Keratinocyte (primary cell): ENCODE measurements at regions not wholly inside any gene's neighbourhood (a gene's known extent, or its start where the extent isn't known, plus 50 kb on each side); places are given as distances from the start of the nearest gene placed in this dataset.

Experiments
- DNase-seq: peaks from one replicate; pipeline ENCODE4 v3.0.0-alpha.2; 2011; ENCODE audit warnings: low read depth, missing footprints, low spot score
- FAIRE-seq: peaks from 2 replicates; lab custom pipeline; 2011; peaks lifted over from hg19 to GRCh38; lab: Jason Lieb, UNC
- H2AFZ ChIP-seq: 2 replicates; pipeline ENCODE4 v1.6.0; 2012; ENCODE audit warnings: low read length, control low read depth, inconsistent platforms; ENCODE audit not compliant: control insufficient read depth
- H3K27ac ChIP-seq: 2 replicates; pipeline ENCODE4 v1.5.1; 2011; ENCODE audit warnings: low read length; ENCODE audit not compliant: control insufficient read depth, insufficient read depth
- H3K27me3 ChIP-seq: 3 replicates; pipeline ENCODE4 v1.6.0; 2011; ENCODE audit warnings: low read length; ENCODE audit not compliant: control insufficient read depth, insufficient read depth; ENCODE audit errors: extremely low read depth
- H3K36me3 ChIP-seq, 2 experiments: 2 replicates in 1 of 2; 3 replicates in 1 of 2; pipeline ENCODE4 v1.5.1; 2011; ENCODE audit warnings: low read length in 2 of 2, mild to moderate bottlenecking in 1 of 2; ENCODE audit not compliant: control insufficient read depth in 2 of 2, insufficient read depth in 2 of 2; ENCODE audit errors: extremely low read depth in 1 of 2
- H3K4me1 ChIP-seq: 3 replicates; pipeline ENCODE4 v1.5.1; 2011; ENCODE audit warnings: low read length; ENCODE audit not compliant: control insufficient read depth, insufficient read depth; ENCODE audit errors: extremely low read depth
- H3K4me2 ChIP-seq: 3 replicates; pipeline ENCODE4 v1.6.0; 2011; ENCODE audit warnings: low read depth, low read length; ENCODE audit not compliant: control insufficient read depth, insufficient read depth; ENCODE audit errors: extremely low read depth
- H3K4me3 ChIP-seq, 3 experiments: fragments of 200-600 bp in 1 of 3; sonication (generic) in 1 of 3; 2 replicates in 2 of 3; 3 replicates in 1 of 3; pipeline ENCODE4 v1.5.1; 2011 to 2016; ENCODE audit warnings: low read length in 3 of 3, mild to moderate bottlenecking in 3 of 3, control low read depth in 2 of 3, inconsistent platforms in 1 of 3, low read depth in 1 of 3, mixed read lengths in 1 of 3, mixed run types in 1 of 3, moderate library complexity in 1 of 3; ENCODE audit not compliant: control insufficient read depth in 2 of 3, insufficient read depth in 2 of 3; ENCODE audit errors: extremely low read depth in 1 of 3
- H3K79me2 ChIP-seq: 2 replicates; pipeline ENCODE4 v1.6.0; 2012; ENCODE audit warnings: low read length; ENCODE audit not compliant: control insufficient read depth, insufficient read depth
- H3K9ac ChIP-seq: 3 replicates; pipeline ENCODE4 v1.6.0; 2011; ENCODE audit warnings: low read length; ENCODE audit not compliant: control insufficient read depth, insufficient read depth; ENCODE audit errors: extremely low read depth
- H3K9me1 ChIP-seq: 3 replicates; pipeline ENCODE4 v1.6.0; 2011; ENCODE audit warnings: low read length; ENCODE audit not compliant: control insufficient read depth, insufficient read depth; ENCODE audit errors: extremely low read depth
- H3K9me3 ChIP-seq: 2 replicates; pipeline ENCODE4 v1.5.1; 2012; ENCODE audit warnings: low read depth, low read length; ENCODE audit not compliant: control insufficient read depth
- H4K20me1 ChIP-seq: 3 replicates; pipeline ENCODE4 v1.6.0; 2011; ENCODE audit warnings: low read length; ENCODE audit not compliant: control insufficient read depth, insufficient read depth; ENCODE audit errors: extremely low read depth
- CTCF ChIP-seq, 3 experiments: IDR thresholded peaks in 1 of 3; conservative IDR thresholded peaks in 1 of 3; optimal IDR thresholded peaks in 1 of 3; 2 replicates in 2 of 3; 3 replicates in 1 of 3; pipeline versions ENCODE3 to v1.5.1; 2011; ENCODE audit warnings: low read length in 3 of 3, mild to moderate bottlenecking in 3 of 3, moderate library complexity in 2 of 3, control low read depth in 1 of 3, inconsistent platforms in 1 of 3; ENCODE audit not compliant: insufficient read depth in 2 of 3; ENCODE audit errors: extremely low read depth in 1 of 3
- EZH2 ChIP-seq: IDR thresholded peaks from one replicate; pipeline ENCODE4 v1.6.1; 2012; ENCODE audit warnings: inconsistent platforms, mild to moderate bottlenecking, low read length, moderate library complexity
- dilution Hi-C: fragments of 300-500 bp; cut with MboI; formaldehyde crosslinking; loops from one replicate; pipeline ENCODE4 v1.7.0; 2020; ENCODE audit warnings: low sequenced_read_pairs; ENCODE audit not compliant: extremely low pct_ligation_motif_present

- Histone ChIP-seq H4K20me1 (no peaks in the 10 kb centered on the region), H3K9ac (no peak overlapping the region), H3K4me2 (no peak overlapping the region), H3K36me3 (no peaks in the 10 kb centered on the region), H2AFZ (no peak overlapping the region), H3K4me1 (no peaks in the 10 kb centered on the region), H3K9me1 (no peaks in the 10 kb centered on the region), H3K27me3 (no peaks in the 10 kb centered on the region), H3K27ac (no peak overlapping the region), H3K4me3 (no peak overlapping the region), H3K9me3 (no peaks in the 10 kb centered on the region), H3K79me2 (no peaks in the 10 kb centered on the region)
- FAIRE-seq (no peak), DNase-seq (no peak)
- dilution Hi-C loops: no loop called here
- TF ChIP-seq CTCF (optimal IDR thresholded peaks at IDR 0.05 in 1 of 3, IDR thresholded peaks at IDR 0.05 in 1 of 3, conservative IDR thresholded peaks at IDR 0.05 in 1 of 3; ENCODE audit: extremely low read depth in 1 of 3, insufficient read depth in 2 of 3, low read length in 3 of 3) (no peak), EZH2 (no peak)
Measured at GRCh38 chr2:124993809-124994208, 968.7 kb downstream of the CNTNAP5 start.

- H4K20me1 ChIP-seq: no peaks in the 10 kb centered on the region
- H3K4me2 ChIP-seq: no peak overlapping the region
- H3K27me3 ChIP-seq: no peaks in the 10 kb centered on the region
- no peak overlapping the region for H2AFZ ChIP-seq
- no peak overlapping the region for H3K27ac ChIP-seq
- H3K9ac ChIP-seq: no peak overlapping the region
- no peak for FAIRE-seq
- H3K79me2 ChIP-seq: no peaks in the 10 kb centered on the region
- dilution Hi-C loops: no loop called here
- no peaks in the 10 kb centered on the region for H3K9me1 ChIP-seq
- H3K9me3 ChIP-seq: no peaks in the 10 kb centered on the region
- TF ChIP-seq EZH2 (no peak), CTCF (optimal IDR thresholded peaks at IDR 0.05 in 1 of 3, IDR thresholded peaks at IDR 0.05 in 1 of 3, conservative IDR thresholded peaks at IDR 0.05 in 1 of 3; ENCODE audit: extremely low read depth in 1 of 3, insufficient read depth in 2 of 3, low read length in 3 of 3) (no peak)
- H3K4me1 ChIP-seq: no peaks in the 10 kb centered on the region
- H3K36me3 ChIP-seq: no peaks in the 10 kb centered on the region
- DNase-seq: no peak
- no peak overlapping the region for H3K4me3 ChIP-seq
Measured at GRCh38 chr2:124995185-124995912, 970.3 kb downstream of the CNTNAP5 start.
